ENCODE measurements at regions not wholly inside any gene's neighbourhood (a gene's known extent, or its start where the extent isn't known, plus 50 kb on each side); places are given as distances from the start of the nearest gene placed in this dataset.
"Not testable (repeated sequence)": the region's sequence is repeated elsewhere in the genome, so short reads cannot be mapped to it uniquely, and the experiment has no call there.

DNA sequence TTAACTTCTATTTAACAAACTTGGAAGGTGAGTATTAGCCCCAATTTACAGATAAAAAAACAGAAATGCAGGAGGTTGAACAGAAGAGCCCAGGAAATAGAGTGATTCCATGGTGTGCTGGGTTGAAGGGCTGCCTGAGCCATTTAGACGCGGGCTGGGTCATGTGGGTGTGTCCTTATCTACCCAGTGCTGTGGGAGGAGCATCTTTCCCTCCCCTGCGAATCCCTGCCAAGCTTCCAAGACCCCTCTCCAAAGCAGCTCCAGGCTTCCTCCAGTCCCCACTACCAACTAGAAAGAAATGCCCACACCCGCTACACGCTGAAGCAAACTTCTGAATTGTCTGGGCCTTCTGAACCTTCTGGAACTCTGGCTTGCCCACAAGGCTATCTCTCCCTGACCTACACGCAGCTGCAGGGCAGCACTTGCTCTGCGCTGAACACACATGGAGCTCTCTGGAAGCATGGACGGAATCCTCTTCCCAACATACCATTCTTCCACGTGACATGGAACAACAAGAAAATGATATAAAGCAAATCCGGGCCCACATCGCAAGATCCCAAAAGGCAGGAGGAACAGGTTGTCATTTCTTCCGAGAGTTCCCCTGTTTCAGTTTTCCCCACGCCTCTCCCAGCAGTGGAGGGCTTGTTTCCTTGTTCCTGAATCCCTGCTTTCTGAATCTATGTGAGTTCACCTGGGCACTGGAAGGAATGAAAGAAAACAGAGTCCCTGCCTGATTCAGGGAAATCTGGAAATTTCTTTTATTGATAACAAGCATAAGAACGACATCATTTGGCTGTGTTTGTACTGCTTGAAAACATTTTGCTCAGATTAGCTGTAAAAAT is 562.7 kb upstream of the ID2 start:
- peaks cover 33% of the 10 kb centered on the region for H3K4me1 ChIP-seq (ENCODE audit: control insufficient read depth, insufficient read depth, low read length)
- no peaks in the 10 kb centered on the region for H3K27me3 ChIP-seq (ENCODE audit: control insufficient read depth, insufficient read depth, low read length)
- H3K36me3 ChIP-seq (ENCODE audit: insufficient read depth, low read length), result no peaks in the 10 kb centered on the region
- H3K9ac ChIP-seq (ENCODE audit: low read depth, low read length), result peak overlapping the region; percentile 52
- no peak overlapping the region for H3K4me3 ChIP-seq (ENCODE audit: low read length)
- H3K4me2 ChIP-seq (ENCODE audit: low read length), result peak overlapping the region; percentile 52
- no peaks in the 10 kb centered on the region for H3K9me3 ChIP-seq (replicated peaks; ENCODE audit: low read length)

DNA sequence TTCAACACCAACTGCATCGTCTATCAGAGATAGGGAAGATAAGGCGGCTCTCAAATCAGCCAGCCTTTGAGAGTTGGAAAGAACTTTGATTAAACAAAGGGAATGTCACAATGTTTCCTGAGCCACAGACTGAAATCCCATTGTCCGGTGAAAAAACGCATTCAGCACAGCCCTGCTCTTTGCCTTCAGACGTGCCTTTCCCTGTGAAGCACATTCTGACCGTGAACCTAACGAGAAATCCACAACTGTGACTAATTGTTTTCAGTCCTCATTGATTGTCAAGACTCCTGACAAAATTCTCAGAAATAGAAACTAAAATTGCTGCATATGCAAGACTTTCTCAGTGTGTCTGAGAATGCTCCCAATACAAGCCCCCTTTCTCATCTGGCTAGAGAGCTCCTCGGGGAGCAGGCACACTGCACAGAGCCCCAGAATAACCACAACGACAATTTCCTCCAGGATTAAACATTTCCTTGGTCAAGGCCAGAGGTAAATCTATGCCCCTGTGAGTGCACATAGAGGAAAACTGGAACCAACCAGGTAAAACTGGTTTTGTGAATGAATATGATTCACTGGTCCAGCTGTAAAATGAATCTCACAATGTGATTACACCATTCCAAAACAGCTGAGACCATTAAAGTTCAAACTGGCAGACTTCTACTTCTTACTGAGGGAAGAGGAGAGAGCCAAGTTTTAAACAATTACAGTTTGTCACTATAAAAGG is 561.9 kb upstream of the ID2 start:
- Histone ChIP-seq H3K9ac (ENCODE audit: low read depth, low read length) (peak overlapping the region; percentile 52), H3K36me3 (ENCODE audit: insufficient read depth, low read length) (no peaks in the 10 kb centered on the region), H3K27me3 (ENCODE audit: control insufficient read depth, insufficient read depth, low read length) (no peaks in the 10 kb centered on the region), H3K4me1 (ENCODE audit: control insufficient read depth, insufficient read depth, low read length) (peaks cover 33% of the 10 kb centered on the region), H3K9me3 (replicated peaks; ENCODE audit: low read length) (no peaks in the 10 kb centered on the region), H3K4me2 (ENCODE audit: low read length) (peak overlapping the region; percentile 52), H3K4me3 (ENCODE audit: low read length) (peak overlapping the region; percentile 17)

DNA sequence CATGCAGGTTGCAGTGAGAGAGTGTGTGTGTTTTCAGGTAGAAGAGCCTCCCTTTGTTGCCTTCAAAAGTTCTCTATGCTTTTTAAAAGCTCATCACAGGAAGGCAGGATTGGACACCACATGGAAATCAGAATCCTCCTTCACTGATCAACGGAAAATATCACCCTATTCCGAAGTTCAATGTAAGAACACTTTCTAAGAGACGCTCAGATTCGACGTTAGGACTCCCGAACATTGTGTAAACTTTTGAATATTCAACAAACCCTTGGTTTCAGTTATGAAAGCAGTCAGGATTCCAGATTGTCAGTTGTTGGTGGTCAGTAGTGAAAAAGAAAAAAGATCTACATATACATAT is 561.4 kb upstream of the ID2 start:
- no peak overlapping the region for H3K9ac ChIP-seq (ENCODE audit: low read depth, low read length)
- H3K36me3 ChIP-seq (ENCODE audit: insufficient read depth, low read length), result no peaks in the 10 kb centered on the region
- H3K4me3 ChIP-seq (ENCODE audit: low read length), result no peak overlapping the region
- no peaks in the 10 kb centered on the region for H3K27me3 ChIP-seq (ENCODE audit: control insufficient read depth, insufficient read depth, low read length)
- H3K9me3 ChIP-seq (replicated peaks; ENCODE audit: low read length), result no peaks in the 10 kb centered on the region
- peak overlapping the region; percentile 52 for H3K4me2 ChIP-seq (ENCODE audit: low read length)
- peaks cover 33% of the 10 kb centered on the region for H3K4me1 ChIP-seq (ENCODE audit: control insufficient read depth, insufficient read depth, low read length)

DNA sequence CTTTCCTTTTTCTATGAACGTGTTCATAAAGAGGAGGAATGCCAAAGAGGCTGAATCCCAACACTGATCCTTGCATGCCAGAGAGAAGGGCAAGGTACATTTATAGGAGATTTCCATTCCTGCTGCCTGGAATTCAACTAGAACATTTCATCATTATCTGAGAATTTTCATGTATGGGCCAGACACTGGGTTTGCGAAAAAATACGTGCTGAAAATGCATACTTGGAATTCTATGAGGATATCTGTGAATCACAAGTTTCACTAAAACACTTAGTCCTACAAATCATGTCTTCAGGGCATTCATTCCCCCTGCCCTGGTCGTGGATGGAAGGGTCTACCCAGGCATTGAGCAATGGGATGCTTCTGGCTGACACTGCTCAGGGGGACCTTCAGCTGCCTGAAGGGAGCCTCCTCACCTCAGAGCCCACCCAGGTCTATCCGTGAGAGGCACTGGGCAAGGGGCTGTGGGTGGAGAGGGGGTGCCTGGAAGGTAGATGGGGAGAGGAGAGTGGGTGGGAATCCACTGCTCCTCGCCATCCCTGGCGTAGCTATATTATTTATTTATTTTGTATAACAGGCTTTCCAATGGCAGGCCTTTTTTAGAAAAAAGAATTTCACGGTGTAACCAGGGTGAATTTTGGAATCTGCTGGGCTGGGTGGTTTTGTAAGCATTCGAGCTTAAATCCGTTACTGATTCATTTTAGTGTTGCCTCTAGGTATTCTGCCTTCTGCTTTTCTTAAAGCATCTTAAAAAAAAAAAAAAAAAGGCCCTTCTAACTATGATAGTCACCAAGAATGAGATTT is 560.6 kb upstream of the ID2 start:
- H3K36me3 ChIP-seq (ENCODE audit: insufficient read depth, low read length), result no peaks in the 10 kb centered on the region
- no peak overlapping the region for H3K4me3 ChIP-seq (ENCODE audit: low read length)
- H3K4me1 ChIP-seq (ENCODE audit: control insufficient read depth, insufficient read depth, low read length), result peaks cover 33% of the 10 kb centered on the region
- H3K27me3 ChIP-seq (ENCODE audit: control insufficient read depth, insufficient read depth, low read length), result no peaks in the 10 kb centered on the region
- no peaks in the 10 kb centered on the region for H3K9me3 ChIP-seq (replicated peaks; ENCODE audit: low read length)
- no peak overlapping the region for H3K4me2 ChIP-seq (ENCODE audit: low read length)
- H3K9ac ChIP-seq (ENCODE audit: low read depth, low read length), result no peak overlapping the region

DNA sequence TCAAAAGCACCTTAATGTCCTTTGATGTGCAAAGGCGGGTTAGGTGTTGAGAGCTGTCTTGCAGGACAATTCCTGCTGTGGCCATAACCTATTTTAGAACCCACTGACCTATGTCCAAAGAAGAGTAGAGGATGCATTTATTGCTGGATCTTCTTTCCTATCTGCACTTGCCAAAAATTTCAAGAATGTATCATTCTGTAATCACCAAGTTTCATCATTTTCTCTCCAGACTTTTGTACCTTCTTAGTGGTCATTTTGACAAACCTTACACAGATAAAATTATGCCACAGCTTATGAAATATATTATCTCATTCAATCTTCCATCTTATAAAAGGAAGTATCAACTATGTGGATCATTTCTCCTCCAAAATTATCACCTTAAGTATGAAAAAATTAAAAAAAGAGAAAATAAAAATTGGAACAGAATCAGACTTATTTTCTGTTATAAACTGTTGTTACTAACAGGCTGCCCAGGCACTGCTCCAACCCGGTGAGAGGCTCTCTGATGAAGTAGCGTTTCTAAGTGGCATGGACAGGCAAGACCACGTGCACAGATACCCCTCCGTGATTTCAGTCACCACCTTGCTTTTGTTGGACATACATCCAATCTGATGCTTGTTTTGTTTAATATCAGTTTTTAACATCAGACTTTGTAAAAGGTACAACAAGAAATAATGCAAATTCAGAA is 559.9 kb upstream of the ID2 start:
- Histone ChIP-seq H3K9ac (ENCODE audit: low read depth, low read length) (no peak overlapping the region), H3K9me3 (replicated peaks; ENCODE audit: low read length) (no peaks in the 10 kb centered on the region), H3K4me3 (ENCODE audit: low read length) (no peak overlapping the region), H3K4me2 (ENCODE audit: low read length) (no peak overlapping the region), H3K27me3 (ENCODE audit: control insufficient read depth, insufficient read depth, low read length) (no peaks in the 10 kb centered on the region), H3K4me1 (ENCODE audit: control insufficient read depth, insufficient read depth, low read length) (peaks cover 33% of the 10 kb centered on the region), H3K36me3 (ENCODE audit: insufficient read depth, low read length) (no peaks in the 10 kb centered on the region)

DNA sequence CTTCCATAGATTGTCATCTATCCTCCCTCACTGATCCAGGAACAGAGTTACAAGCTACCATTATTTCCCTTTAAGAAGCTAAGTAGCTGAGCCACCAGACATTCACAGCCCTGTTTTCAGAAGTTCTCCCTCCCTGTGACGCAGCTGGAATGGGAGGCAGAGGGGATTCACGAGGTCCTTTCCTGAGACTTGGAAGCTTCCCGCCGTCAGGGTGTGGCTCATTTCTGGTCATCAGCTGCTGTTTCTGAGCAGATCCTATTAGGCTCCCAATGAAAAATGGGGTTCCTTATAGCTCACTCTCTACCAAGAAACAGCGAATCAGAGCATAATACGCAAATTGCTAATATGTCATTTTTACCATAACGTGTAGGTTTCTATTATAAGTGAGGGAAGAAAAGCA is 559.3 kb upstream of the ID2 start:
- H3K36me3 ChIP-seq (ENCODE audit: insufficient read depth, low read length), result no peaks in the 10 kb centered on the region
- H3K9me3 ChIP-seq (replicated peaks; ENCODE audit: low read length), result no peaks in the 10 kb centered on the region
- H3K4me2 ChIP-seq (ENCODE audit: low read length), result no peak overlapping the region
- H3K4me1 ChIP-seq (ENCODE audit: control insufficient read depth, insufficient read depth, low read length), result peaks cover 33% of the 10 kb centered on the region
- no peak overlapping the region for H3K9ac ChIP-seq (ENCODE audit: low read depth, low read length)
- H3K27me3 ChIP-seq (ENCODE audit: control insufficient read depth, insufficient read depth, low read length), result no peaks in the 10 kb centered on the region
- no peak overlapping the region for H3K4me3 ChIP-seq (ENCODE audit: low read length)

DNA sequence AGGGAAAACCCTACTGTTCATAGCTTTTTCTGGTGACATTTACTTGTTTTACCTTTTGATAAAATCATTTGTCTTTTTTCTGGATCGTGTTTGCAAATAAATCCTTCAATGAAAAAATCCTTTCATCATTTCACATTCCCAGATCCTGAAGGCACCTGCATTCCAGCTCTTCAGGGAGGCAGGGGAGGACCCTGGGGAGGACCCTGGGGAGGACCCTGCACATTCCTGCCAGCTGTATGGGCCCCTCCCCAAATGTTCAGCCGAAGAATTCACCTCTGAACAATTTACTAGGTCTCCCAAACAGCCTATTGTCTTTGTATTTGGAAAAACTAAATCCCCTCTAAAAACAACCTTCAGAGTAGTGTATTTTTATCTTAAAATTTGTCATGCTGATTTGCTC is 558.4 kb upstream of the ID2 start:
- Histone ChIP-seq H3K27me3 (ENCODE audit: control insufficient read depth, insufficient read depth, low read length) (no peaks in the 10 kb centered on the region), H3K4me1 (ENCODE audit: control insufficient read depth, insufficient read depth, low read length) (peaks cover 33% of the 10 kb centered on the region), H3K36me3 (ENCODE audit: insufficient read depth, low read length) (no peaks in the 10 kb centered on the region), H3K9me3 (replicated peaks; ENCODE audit: low read length) (no peaks in the 10 kb centered on the region), H3K4me3 (ENCODE audit: low read length) (no peak overlapping the region), H3K9ac (ENCODE audit: low read depth, low read length) (no peak overlapping the region), H3K4me2 (ENCODE audit: low read length) (no peak overlapping the region)

DNA sequence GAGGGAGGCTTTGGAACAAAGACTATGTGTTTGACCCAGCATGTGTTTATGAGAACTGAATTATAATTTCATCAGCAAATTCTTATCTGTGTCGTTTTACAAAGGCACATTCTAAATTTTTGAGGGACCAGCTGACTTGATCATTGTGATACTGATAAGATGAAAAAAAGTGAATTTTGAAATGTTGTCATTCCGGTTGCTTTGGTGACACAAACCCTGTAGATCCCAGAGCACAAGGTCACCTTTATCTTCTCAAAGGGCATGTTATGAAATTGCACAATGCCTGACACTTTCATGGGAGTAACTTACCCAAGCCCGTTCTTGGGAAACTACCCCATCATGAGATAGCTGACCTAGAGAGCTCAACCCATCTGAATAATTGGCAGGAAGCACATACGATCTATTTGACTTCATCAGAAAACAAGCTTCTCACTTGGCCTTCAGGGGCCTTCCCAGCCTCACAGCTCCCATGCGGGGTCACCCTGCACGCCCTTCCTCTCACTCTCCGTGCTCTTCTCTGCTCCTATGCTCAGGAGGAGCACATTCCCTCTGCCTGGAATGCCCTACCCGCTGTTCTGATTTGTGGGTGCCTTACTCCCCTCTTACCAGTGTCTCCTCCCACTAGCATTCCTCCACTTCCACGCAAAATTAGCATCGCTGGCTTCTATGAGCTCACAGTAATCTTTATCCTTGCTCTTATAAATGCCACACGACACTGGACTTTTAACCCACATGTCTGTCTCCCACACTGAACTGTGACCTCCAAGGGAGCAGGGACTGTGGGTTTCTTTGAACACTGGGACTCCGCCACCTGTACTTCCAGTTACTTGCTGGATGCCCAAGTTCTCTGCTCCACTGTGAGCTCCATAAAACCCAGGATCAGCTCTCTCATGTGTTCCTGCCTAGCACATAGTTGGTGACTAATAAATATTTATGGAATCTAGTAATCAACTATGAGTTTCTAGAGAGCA is 555.8 kb upstream of the ID2 start:
- H3K36me3 ChIP-seq (ENCODE audit: insufficient read depth, low read length), result no peaks in the 10 kb centered on the region
- peaks cover 18% of the 10 kb centered on the region for H3K4me1 ChIP-seq (ENCODE audit: control insufficient read depth, insufficient read depth, low read length)
- H3K27me3 ChIP-seq (ENCODE audit: control insufficient read depth, insufficient read depth, low read length), result no peaks in the 10 kb centered on the region
- no peak overlapping the region for H3K9ac ChIP-seq (ENCODE audit: low read depth, low read length)
- H3K9me3 ChIP-seq (replicated peaks; ENCODE audit: low read length), result no peaks in the 10 kb centered on the region
- no peak overlapping the region for H3K4me3 ChIP-seq (ENCODE audit: low read length)
- H3K4me2 ChIP-seq (ENCODE audit: low read length), result no peak overlapping the region

DNA sequence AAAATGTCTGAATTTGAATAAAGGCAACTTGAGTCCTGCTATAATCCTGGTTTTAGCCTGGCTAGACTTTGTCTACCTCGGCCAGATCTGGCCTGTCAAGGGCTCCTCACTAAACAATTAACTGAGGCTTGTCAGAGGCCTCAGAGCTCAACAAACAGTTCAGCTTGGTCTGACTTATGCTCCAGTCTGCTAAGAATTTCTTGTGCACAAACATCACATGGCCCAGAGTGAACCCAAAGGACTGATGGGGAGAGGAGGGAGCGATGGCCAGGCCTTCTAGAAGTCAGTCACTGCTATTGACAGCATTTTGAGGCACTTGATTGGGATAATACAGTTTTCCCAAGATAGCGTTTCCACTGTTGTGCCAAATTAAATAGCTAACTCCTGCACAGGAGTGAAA is 555.1 kb upstream of the ID2 start:
- Histone ChIP-seq H3K9ac (ENCODE audit: low read depth, low read length) (no peak overlapping the region), H3K36me3 (ENCODE audit: insufficient read depth, low read length) (no peaks in the 10 kb centered on the region), H3K4me1 (ENCODE audit: control insufficient read depth, insufficient read depth, low read length) (peaks cover 10% of the 10 kb centered on the region), H3K9me3 (replicated peaks; ENCODE audit: low read length) (no peaks in the 10 kb centered on the region), H3K27me3 (ENCODE audit: control insufficient read depth, insufficient read depth, low read length) (no peaks in the 10 kb centered on the region), H3K4me3 (ENCODE audit: low read length) (no peak overlapping the region), H3K4me2 (ENCODE audit: low read length) (no peak overlapping the region)

DNA sequence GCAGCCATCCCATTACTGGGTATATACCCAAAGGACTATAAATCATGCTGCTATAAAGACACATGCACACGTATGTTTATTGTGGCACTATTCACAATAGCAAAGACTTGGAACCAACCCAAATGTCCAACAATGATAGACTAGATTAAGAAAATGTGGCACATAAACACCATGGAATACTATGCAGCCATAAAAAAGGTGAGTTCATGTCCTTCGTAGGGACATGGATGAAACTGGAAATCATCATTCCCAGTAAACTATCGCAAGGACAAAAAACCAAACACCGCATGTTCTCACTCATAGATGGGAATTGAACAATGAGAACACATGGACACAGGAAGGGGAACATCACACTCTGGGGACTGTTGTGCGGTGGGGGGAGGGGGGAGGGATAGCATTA is 550.4 kb upstream of the ID2 start:
- H3K4me1 ChIP-seq (ENCODE audit: control insufficient read depth, insufficient read depth, low read length); H3K9ac ChIP-seq (ENCODE audit: low read depth, low read length); H3K4me3 ChIP-seq (ENCODE audit: low read length); H3K9me3 ChIP-seq (replicated peaks; ENCODE audit: low read length); H3K36me3 ChIP-seq (ENCODE audit: insufficient read depth, low read length); H3K27me3 ChIP-seq (ENCODE audit: control insufficient read depth, insufficient read depth, low read length); H3K4me2 ChIP-seq (ENCODE audit: low read length): not testable (repeated sequence)

Data from skeletal muscle satellite cell (primary cell).